ENCODE measurements at regions not wholly inside any gene's neighbourhood (a gene's known extent, or its start where the extent isn't known, plus 50 kb on each side); places are given as distances from the start of the nearest gene placed in this dataset.
"Not testable (repeated sequence)": the region's sequence is repeated elsewhere in the genome, so short reads cannot be mapped to it uniquely, and the experiment has no call there.

DNA sequence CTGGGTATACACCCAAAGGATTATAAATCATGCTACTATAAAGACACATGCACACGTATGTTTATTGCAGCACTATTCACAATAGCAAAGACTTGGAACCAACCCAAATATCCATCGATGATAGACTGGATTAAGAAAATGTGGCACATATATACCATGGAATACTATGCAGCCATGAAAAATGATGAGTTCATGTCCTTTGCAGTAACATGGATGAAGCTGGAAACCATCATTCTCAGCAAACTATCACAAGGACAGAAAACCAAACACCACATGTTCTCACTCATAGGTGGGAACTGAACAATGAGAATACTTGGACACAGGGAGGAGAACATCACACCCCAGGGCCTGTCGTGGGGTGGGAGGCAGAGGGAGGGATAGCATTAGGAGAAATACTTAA, 104.5 kb downstream of the ANXA5 start:
- TF ChIP-seq CTCF, POLR2A (IDR thresholded peaks at IDR 0.05): not testable (repeated sequence)

Measured in prostate gland (tissue), 2 donors.